ENCODE measurements at regions not wholly inside any gene's neighbourhood (a gene's known extent, or its start where the extent isn't known, plus 50 kb on each side); places are given as distances from the start of the nearest gene placed in this dataset.

DNA sequence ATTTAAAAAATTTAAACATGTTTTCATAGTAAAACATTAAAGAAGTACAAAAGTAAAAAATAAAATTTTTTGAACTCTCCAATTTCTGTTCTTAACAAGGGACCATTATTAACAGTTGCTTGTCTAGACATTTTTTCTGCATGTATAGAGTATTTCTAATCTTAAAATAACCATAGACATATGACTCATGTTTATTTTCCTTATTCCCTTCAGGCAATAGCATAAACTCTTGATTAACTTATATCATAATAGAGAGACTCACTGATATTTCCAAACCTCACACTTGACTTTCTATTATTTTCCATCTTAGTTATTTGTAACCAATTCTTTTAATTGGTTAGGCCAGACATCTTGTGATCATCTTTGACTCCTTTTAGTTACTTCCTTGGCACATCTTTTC lies 325.6 kb upstream of the SOX14 start:
- Histone ChIP-seq H3K27me3 (ENCODE audit: low read length) (no peaks in the 10 kb centered on the region), H3K9me2 (replicated peaks; ENCODE audit: insufficient read depth, low read length) (no peaks in the 10 kb centered on the region), H3K9ac (ENCODE audit: low read length) (no peak overlapping the region), H3K36me3 (ENCODE audit: low read length) (no peaks in the 10 kb centered on the region), H4K20me1 (ENCODE audit: low read depth, low read length) (no peaks in the 10 kb centered on the region), H3K27ac (ENCODE audit: low read depth, low read length) (no peak overlapping the region), H2AFZ (ENCODE audit: low read depth, low read length, severe bottlenecking) (no peak overlapping the region), H3F3A (ENCODE audit: insufficient read depth) (no peaks in the 10 kb centered on the region), H3K4me3 (ENCODE audit: insufficient read depth, low read length, poor library complexity, severe bottlenecking) (no peak overlapping the region), H3K4me2 (ENCODE audit: low read depth, low read length, poor library complexity, severe bottlenecking) (no peak overlapping the region), H3K9me3 (ENCODE audit: insufficient read depth, low read length) (no peaks in the 10 kb centered on the region), H3K79me2 (ENCODE audit: insufficient read depth, low read length) (no peaks in the 10 kb centered on the region)
- TF ChIP-seq, protein P1, sequence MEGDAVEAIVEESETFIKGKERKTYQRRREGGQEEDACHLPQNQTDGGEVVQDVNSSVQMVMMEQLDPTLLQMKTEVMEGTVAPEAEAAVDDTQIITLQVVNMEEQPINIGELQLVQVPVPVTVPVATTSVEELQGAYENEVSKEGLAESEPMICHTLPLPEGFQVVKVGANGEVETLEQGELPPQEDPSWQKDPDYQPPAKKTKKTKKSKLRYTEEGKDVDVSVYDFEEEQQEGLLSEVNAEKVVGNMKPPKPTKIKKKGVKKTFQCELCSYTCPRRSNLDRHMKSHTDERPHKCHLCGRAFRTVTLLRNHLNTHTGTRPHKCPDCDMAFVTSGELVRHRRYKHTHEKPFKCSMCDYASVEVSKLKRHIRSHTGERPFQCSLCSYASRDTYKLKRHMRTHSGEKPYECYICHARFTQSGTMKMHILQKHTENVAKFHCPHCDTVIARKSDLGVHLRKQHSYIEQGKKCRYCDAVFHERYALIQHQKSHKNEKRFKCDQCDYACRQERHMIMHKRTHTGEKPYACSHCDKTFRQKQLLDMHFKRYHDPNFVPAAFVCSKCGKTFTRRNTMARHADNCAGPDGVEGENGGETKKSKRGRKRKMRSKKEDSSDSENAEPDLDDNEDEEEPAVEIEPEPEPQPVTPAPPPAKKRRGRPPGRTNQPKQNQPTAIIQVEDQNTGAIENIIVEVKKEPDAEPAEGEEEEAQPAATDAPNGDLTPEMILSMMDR (IDR thresholded peaks at IDR 0.05; ENCODE audit: insufficient read depth, low read length, poor library complexity, severe bottlenecking): no peak
- TF ChIP-seq EZH2phosphoT487 (conservative IDR thresholded peaks at IDR 0.05; ENCODE audit: low read length): no peak

DNA sequence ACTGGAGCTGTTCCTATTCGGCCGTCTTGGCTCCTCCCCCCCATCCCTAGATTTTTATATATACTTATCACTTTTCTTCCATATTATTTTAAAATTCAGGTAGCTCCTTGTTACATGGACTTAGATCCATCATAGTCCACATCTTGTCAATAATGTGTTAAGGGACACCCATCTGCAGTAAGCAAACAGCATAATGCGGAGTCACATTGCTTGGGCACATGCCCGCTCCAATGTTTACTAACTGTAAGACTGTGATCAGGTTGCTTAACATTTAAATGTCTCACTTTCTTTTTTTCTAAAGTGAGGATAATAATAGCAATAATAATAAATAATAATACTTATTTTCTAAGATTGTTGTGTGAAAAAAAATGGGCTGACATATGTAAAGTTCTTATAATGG lies 303.2 kb upstream of the SOX14 start:
- H3K9me2 ChIP-seq (replicated peaks; ENCODE audit: insufficient read depth, low read length): no peaks in the 10 kb centered on the region
- no peaks in the 10 kb centered on the region for H3K79me2 ChIP-seq (ENCODE audit: insufficient read depth, low read length)
- no peaks in the 10 kb centered on the region for H3F3A ChIP-seq (ENCODE audit: insufficient read depth)
- H3K27me3 ChIP-seq (ENCODE audit: low read length): no peaks in the 10 kb centered on the region
- H3K4me2 ChIP-seq (ENCODE audit: low read depth, low read length, poor library complexity, severe bottlenecking): no peak overlapping the region
- no peak overlapping the region for H3K4me3 ChIP-seq (ENCODE audit: insufficient read depth, low read length, poor library complexity, severe bottlenecking)
- no peaks in the 10 kb centered on the region for H3K36me3 ChIP-seq (ENCODE audit: low read length)
- no peak overlapping the region for H3K9ac ChIP-seq (ENCODE audit: low read length)
- no peaks in the 10 kb centered on the region for H4K20me1 ChIP-seq (ENCODE audit: low read depth, low read length)
- H2AFZ ChIP-seq (ENCODE audit: low read depth, low read length, severe bottlenecking): no peak overlapping the region
- H3K9me3 ChIP-seq (ENCODE audit: insufficient read depth, low read length): no peaks in the 10 kb centered on the region
- TF ChIP-seq, protein P1 (IDR thresholded peaks at IDR 0.05; ENCODE audit: insufficient read depth, low read length, poor library complexity, severe bottlenecking): no peak
- no peak for TF ChIP-seq EZH2phosphoT487 (conservative IDR thresholded peaks at IDR 0.05; ENCODE audit: low read length)
- H3K27ac ChIP-seq (ENCODE audit: low read depth, low read length): no peak overlapping the region

DNA sequence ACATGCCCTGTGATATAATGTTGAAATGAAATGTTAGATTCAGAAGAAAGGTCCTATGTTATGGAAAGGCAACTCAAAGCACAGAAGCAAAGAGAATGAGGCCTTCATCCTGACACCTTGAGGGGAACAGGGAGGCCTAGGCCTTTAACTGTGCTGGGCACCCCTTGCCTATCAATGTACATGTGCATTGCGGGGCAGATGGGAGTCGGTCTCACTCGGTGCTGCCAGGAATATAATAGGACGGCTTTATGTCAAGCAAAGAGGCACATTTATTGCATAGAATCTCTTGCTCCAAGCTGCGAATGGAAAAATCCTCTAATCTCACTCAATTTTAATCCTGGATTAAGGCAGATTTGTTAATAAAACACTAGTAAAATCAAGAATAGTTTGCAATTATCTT lies 301.0 kb upstream of the SOX14 start:
- no peaks in the 10 kb centered on the region for H3K9me3 ChIP-seq (ENCODE audit: insufficient read depth, low read length)
- H3K79me2 ChIP-seq (ENCODE audit: insufficient read depth, low read length): no peaks in the 10 kb centered on the region
- no peak overlapping the region for H2AFZ ChIP-seq (ENCODE audit: low read depth, low read length, severe bottlenecking)
- H3K36me3 ChIP-seq (ENCODE audit: low read length): no peaks in the 10 kb centered on the region
- H3F3A ChIP-seq (ENCODE audit: insufficient read depth): no peaks in the 10 kb centered on the region
- no peak overlapping the region for H3K4me2 ChIP-seq (ENCODE audit: low read depth, low read length, poor library complexity, severe bottlenecking)
- no peak for TF ChIP-seq EZH2phosphoT487 (conservative IDR thresholded peaks at IDR 0.05; ENCODE audit: low read length)
- TF ChIP-seq, protein P1 (IDR thresholded peaks at IDR 0.05; ENCODE audit: insufficient read depth, low read length, poor library complexity, severe bottlenecking): no peak
- H3K9ac ChIP-seq (ENCODE audit: low read length): no peak overlapping the region
- no peaks in the 10 kb centered on the region for H3K27me3 ChIP-seq (ENCODE audit: low read length)
- H3K9me2 ChIP-seq (replicated peaks; ENCODE audit: insufficient read depth, low read length): no peaks in the 10 kb centered on the region
- H4K20me1 ChIP-seq (ENCODE audit: low read depth, low read length): no peaks in the 10 kb centered on the region
- no peak overlapping the region for H3K4me3 ChIP-seq (ENCODE audit: insufficient read depth, low read length, poor library complexity, severe bottlenecking)
- no peak overlapping the region for H3K27ac ChIP-seq (ENCODE audit: low read depth, low read length)

DNA sequence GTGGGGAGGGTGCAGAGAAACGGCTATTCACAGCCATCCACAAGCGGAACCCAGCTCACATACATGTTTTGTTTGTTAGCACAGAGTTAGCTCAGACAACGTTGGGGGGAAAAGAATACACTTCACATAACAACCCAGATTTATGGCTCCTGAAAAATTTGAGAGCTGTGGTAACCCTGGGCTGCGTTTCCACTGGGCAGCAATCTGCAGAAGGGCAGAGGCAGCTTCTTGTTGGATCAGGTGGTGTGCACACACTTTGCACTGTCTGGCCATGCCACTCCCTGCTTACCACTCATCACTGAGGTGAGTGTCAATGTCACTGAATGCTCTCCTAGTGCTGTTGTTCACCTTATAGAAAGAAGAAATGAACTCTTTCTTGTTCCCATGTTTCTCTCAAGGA lies 299.8 kb upstream of the SOX14 start:
- no peaks in the 10 kb centered on the region for H4K20me1 ChIP-seq (ENCODE audit: low read depth, low read length)
- H3K9me3 ChIP-seq (ENCODE audit: insufficient read depth, low read length): no peaks in the 10 kb centered on the region
- no peak for TF ChIP-seq EZH2phosphoT487 (conservative IDR thresholded peaks at IDR 0.05; ENCODE audit: low read length)
- TF ChIP-seq, protein P1 (IDR thresholded peaks at IDR 0.05; ENCODE audit: insufficient read depth, low read length, poor library complexity, severe bottlenecking): no peak
- no peak overlapping the region for H3K4me2 ChIP-seq (ENCODE audit: low read depth, low read length, poor library complexity, severe bottlenecking)
- H3K9me2 ChIP-seq (replicated peaks; ENCODE audit: insufficient read depth, low read length): no peaks in the 10 kb centered on the region
- H2AFZ ChIP-seq (ENCODE audit: low read depth, low read length, severe bottlenecking): no peak overlapping the region
- no peaks in the 10 kb centered on the region for H3K27me3 ChIP-seq (ENCODE audit: low read length)
- H3K9ac ChIP-seq (ENCODE audit: low read length): no peak overlapping the region
- no peak overlapping the region for H3K27ac ChIP-seq (ENCODE audit: low read depth, low read length)
- H3K36me3 ChIP-seq (ENCODE audit: low read length): no peaks in the 10 kb centered on the region
- no peaks in the 10 kb centered on the region for H3K79me2 ChIP-seq (ENCODE audit: insufficient read depth, low read length)
- H3K4me3 ChIP-seq (ENCODE audit: insufficient read depth, low read length, poor library complexity, severe bottlenecking): no peak overlapping the region
- H3F3A ChIP-seq (ENCODE audit: insufficient read depth): no peaks in the 10 kb centered on the region

Data from SU-DHL-6 (cell line).